H1 (cell line): ENCODE measurements at regions not wholly inside any gene's neighbourhood (a gene's known extent, or its start where the extent isn't known, plus 50 kb on each side); places are given as distances from the start of the nearest gene placed in this dataset.

Experiments
- CREB1 ChIP-seq: IDR thresholded peaks from 2 replicates; pipeline ENCODE4 v1.6.1; 2012; ENCODE audit warnings: inconsistent platforms
- SP2 ChIP-seq: IDR thresholded peaks from 2 replicates; pipeline ENCODE4 v1.6.1; 2012; ENCODE audit warnings: mild to moderate bottlenecking, low read length, inconsistent platforms

DNA sequence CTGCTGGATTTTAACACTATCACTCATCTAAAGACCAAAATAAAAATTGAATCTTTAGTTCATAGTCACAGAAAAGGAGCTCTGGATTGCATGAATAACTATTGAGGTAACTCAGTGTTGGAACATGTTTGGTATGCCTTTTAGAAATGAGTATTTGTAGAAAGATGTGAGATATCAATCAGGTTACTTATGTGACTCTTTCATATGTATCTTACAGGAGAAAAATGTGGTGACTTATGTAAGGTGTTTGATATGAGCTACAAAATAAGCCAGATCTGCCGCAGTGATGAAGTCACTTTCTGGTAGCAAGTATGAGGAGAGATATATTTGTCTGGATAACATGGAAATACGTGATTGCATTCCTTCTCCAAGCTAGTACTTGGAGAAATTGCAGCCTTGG lies 1653.3 kb upstream of the PCDH7 start (continued):
- TF ChIP-seq CREB1 (no peak), SP2 (no peak)
